Skeletal muscle satellite cell (primary cell): ENCODE measurements at regions not wholly inside any gene's neighbourhood (a gene's known extent, or its start where the extent isn't known, plus 50 kb on each side); places are given as distances from the start of the nearest gene placed in this dataset.

Experiments used
- H3K27me3 ChIP-seq: 2 replicates; pipeline ENCODE4 v1.7.0; 2013; ENCODE audit warnings: low read length; ENCODE audit not compliant: control insufficient read depth, insufficient read depth
- H3K36me3 ChIP-seq: 2 replicates; pipeline ENCODE4 v1.7.0; 2013; ENCODE audit warnings: mild to moderate bottlenecking, control low read depth, low read length; ENCODE audit not compliant: insufficient read depth
- H3K4me1 ChIP-seq: 2 replicates; pipeline ENCODE4 v1.7.0; 2013; ENCODE audit warnings: low read length; ENCODE audit not compliant: control insufficient read depth, insufficient read depth
- H3K4me2 ChIP-seq: 2 replicates; pipeline ENCODE4 v1.7.0; 2013; ENCODE audit warnings: mild to moderate bottlenecking, low read length
- H3K4me3 ChIP-seq: 2 replicates; pipeline ENCODE4 v1.7.0; 2013; ENCODE audit warnings: low read length
- H3K9ac ChIP-seq: 2 replicates; pipeline ENCODE4 v1.7.0; 2013; ENCODE audit warnings: mild to moderate bottlenecking, low read depth, low read length, moderate library complexity
- H3K9me3 ChIP-seq: replicated peaks from 2 replicates; pipeline ENCODE4 v1.7.0; 2013; ENCODE audit warnings: mild to moderate bottlenecking, control low read depth, low read length

DNA sequence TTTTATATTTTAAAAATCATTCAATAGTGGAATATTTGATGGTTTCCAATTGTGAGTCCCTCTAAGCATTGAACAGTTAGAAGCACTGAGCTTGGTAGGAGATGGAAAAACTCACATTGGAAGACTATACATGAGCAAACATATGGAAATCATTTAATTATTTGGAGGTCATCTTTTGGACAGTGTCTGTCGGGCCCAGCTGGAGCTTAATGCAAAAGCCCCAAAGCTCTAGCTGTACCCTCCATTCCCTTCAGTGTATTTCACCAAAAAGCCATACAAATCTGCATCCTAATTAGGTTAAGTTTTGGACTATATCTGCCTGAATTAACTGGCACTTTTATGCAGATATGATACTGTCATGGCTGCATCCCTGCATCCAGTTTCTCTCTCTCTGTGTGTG, 365.7 kb downstream of the FLRT2 start:
- no peak overlapping the region for H3K4me2 ChIP-seq
- no peaks in the 10 kb centered on the region for H3K36me3 ChIP-seq
- no peaks in the 10 kb centered on the region for H3K27me3 ChIP-seq
- no peak overlapping the region for H3K4me3 ChIP-seq
- H3K9ac ChIP-seq: no peak overlapping the region
- no peaks in the 10 kb centered on the region for H3K9me3 ChIP-seq
- H3K4me1 ChIP-seq: no peaks in the 10 kb centered on the region

DNA sequence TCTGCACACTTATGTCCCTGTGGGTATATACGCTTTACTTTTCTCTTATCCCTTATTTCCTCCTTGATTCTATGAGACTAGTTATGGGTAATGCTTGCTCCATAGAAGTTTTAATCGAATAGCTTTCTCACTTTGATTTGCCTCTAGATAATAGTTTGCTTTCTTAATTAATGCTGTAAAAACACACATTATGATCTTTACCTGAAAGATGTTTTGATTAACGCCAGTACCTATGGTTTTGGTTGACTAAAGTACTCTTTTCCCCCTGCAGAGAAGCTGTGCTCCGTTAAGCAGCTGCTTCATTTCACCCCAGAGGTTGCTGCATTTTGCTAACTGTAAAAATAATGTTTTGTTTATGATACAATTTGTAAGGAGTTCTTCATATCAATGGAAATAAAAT, 362.3 kb downstream of the FLRT2 start:
- Histone ChIP-seq H3K4me3 (no peak overlapping the region), H3K9ac (no peak overlapping the region)

DNA sequence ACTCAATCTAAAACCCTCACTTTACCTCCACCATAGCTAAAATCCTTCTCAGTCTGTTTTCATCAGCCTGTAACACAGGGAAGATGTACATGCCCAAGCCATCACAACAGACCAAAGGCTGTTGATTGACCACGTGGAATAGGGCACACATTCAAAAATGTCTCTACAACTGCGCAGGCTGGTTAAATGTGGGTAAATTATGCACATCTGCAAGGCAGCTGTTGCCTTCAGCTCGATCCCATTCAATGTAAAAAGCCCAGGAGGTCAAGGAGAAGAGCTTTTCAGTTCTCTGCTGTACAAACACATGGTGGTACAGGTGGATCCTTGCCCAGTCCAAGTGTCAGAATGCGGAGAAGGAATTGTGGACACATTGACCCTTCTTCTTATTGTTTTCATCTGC, 354.0 kb downstream of the FLRT2 start:
- no peak overlapping the region for H3K4me3 ChIP-seq
- H3K4me1 ChIP-seq: no peaks in the 10 kb centered on the region
- no peaks in the 10 kb centered on the region for H3K36me3 ChIP-seq
- no peak overlapping the region for H3K4me2 ChIP-seq
- no peak overlapping the region for H3K9ac ChIP-seq
- peaks cover 4% of the 10 kb centered on the region for H3K9me3 ChIP-seq
- no peaks in the 10 kb centered on the region for H3K27me3 ChIP-seq

More for the DNA sequence above, 362.3 kb downstream of the FLRT2 start:
- Histone ChIP-seq H3K4me1 (no peaks in the 10 kb centered on the region), H3K36me3 (no peaks in the 10 kb centered on the region), H3K4me2 (no peak overlapping the region), H3K27me3 (no peaks in the 10 kb centered on the region), H3K9me3 (no peaks in the 10 kb centered on the region)

DNA sequence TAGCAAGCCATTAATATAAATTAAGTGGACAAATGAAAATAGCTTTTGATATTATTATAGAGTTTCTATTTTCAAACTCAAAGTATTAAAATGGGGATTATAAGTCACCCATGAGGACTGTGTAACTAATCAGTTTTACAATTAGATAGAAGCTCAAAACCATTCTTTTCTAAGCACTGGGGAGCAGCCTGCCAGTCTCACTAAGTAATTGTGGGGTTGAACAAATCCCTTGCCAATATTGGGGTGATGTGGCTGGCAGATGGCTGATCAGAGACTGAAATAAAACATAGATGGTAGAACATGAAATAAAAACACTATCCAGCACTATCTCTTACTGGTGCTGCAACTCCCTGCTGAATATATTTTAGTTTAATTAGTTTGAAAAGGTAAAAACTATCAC, 353.2 kb downstream of the FLRT2 start:
- peaks cover 4% of the 10 kb centered on the region for H3K9me3 ChIP-seq

DNA sequence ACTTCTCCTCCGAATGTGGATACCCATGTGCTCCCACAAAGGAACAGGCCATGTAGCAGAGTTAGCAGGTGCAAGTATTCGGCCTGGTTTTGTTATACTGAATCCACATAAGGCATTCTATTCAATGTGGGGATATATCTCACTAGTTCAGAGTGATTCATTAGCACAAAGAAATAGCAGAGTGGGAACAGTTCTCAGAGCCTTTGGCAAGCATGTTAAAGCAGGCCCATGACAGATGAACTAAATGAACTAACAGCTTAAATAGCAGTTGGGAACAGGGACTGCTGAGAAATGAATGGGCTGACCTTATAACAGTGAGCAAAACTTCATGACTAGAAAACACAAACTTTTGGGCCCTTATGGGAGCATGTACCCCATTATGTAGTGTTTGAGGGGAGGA, 352.0 kb downstream of the FLRT2 start:
- Histone ChIP-seq H3K4me1 (no peaks in the 10 kb centered on the region), H3K4me2 (no peak overlapping the region), H3K4me3 (no peak overlapping the region), H3K27me3 (no peaks in the 10 kb centered on the region), H3K36me3 (no peaks in the 10 kb centered on the region), H3K9ac (no peak overlapping the region), H3K9me3 (peaks cover 7% of the 10 kb centered on the region)

More for the DNA sequence above, 353.2 kb downstream of the FLRT2 start:
- no peaks in the 10 kb centered on the region for H3K36me3 ChIP-seq
- H3K4me1 ChIP-seq: no peaks in the 10 kb centered on the region
- no peak overlapping the region for H3K4me2 ChIP-seq
- H3K4me3 ChIP-seq: no peak overlapping the region
- no peak overlapping the region for H3K9ac ChIP-seq
- H3K27me3 ChIP-seq: no peaks in the 10 kb centered on the region

DNA sequence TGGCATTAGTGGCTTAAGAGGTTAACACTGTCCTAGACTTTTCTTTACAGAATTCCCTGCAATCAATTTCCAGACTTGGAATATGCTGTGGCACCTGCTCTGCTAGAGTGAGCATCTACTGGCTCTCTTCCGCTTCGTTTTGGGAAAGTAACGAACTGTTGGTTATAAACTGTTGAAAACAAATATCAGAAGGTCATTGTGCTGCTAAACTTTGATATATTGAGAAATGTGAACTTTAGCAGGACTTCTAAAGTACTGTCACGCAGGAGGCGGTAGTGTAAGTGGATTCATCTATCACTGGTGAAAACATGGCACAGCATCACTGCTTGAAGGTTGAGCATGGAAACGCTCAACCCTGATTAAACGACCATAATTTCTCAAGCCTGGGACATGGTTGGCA, 348.9 kb downstream of the FLRT2 start:
- no peaks in the 10 kb centered on the region for H3K4me1 ChIP-seq
- H3K9me3 ChIP-seq: peaks cover 7% of the 10 kb centered on the region
- no peaks in the 10 kb centered on the region for H3K27me3 ChIP-seq
- no peak overlapping the region for H3K9ac ChIP-seq
- H3K4me2 ChIP-seq: no peak overlapping the region
- H3K4me3 ChIP-seq: no peak overlapping the region
- H3K36me3 ChIP-seq: no peaks in the 10 kb centered on the region

DNA sequence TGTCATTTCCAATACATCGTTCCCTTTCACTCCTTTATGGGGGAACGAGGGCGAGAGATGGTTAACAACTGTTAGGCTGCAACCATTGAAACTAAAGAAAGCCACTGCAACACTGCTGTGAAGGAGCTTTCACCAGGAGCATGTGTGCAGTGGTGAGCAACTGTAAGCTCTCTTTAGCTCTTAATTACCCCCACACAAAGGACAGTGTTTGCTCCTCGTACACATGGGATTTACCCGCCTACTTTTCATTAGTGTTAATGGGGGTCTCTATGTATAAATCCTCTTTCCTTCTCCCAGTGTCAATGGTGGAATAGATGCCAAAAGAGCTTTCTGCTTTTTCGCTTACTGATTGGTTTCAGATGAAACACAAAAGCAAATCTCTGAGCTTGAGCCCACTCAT, 343.1 kb downstream of the FLRT2 start:
- H3K9ac ChIP-seq: no peak overlapping the region
- no peaks in the 10 kb centered on the region for H3K36me3 ChIP-seq
- H3K4me2 ChIP-seq: no peak overlapping the region
- no peaks in the 10 kb centered on the region for H3K27me3 ChIP-seq
- H3K4me3 ChIP-seq: no peak overlapping the region
- peaks cover 7% of the 10 kb centered on the region for H3K9me3 ChIP-seq
- H3K4me1 ChIP-seq: no peaks in the 10 kb centered on the region

DNA sequence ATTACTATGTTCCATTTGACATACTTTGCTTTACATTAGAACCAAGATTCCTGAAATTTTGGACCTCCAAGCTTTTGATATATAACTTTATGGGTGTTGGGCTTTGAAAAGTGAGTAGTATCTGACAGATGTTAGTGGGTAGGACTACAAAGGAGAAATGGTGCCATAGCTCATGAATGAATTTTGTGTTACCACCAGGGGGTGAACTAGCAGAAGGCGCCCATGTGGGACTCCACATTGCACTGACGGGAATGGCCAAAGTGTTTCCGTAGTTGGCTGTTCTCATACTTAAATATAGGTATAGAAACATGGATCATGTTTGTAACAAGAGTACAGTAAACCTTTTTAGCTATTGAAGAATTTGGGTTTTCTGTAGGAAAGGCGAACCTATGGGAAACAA, 337.5 kb downstream of the FLRT2 start:
- Histone ChIP-seq H3K9ac (no peak overlapping the region), H3K27me3 (no peaks in the 10 kb centered on the region), H3K9me3 (peaks cover 4% of the 10 kb centered on the region), H3K4me2 (no peak overlapping the region), H3K36me3 (no peaks in the 10 kb centered on the region), H3K4me3 (no peak overlapping the region), H3K4me1 (no peaks in the 10 kb centered on the region)

DNA sequence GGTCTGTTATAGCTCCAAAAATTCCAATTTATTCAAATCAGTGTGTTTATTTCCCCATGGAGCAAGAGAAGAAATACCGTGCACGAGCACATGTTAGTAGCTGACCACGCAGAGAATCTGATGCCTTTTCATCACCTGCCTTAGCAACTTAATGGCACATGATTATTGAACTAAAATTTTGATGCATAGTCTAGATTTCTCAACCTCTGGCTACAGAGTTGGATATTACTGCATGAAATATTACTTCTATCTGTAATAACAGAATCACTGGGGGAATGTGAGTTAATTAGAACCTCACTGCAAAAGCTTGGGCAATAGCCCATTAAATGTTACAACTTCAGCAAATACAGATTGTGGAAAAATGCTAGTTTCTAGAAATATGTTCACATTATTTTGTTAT, 335.8 kb downstream of the FLRT2 start:
- Histone ChIP-seq H3K9ac (no peak overlapping the region), H3K27me3 (no peaks in the 10 kb centered on the region), H3K36me3 (no peaks in the 10 kb centered on the region), H3K9me3 (no peaks in the 10 kb centered on the region), H3K4me2 (no peak overlapping the region), H3K4me1 (no peaks in the 10 kb centered on the region), H3K4me3 (no peak overlapping the region)

DNA sequence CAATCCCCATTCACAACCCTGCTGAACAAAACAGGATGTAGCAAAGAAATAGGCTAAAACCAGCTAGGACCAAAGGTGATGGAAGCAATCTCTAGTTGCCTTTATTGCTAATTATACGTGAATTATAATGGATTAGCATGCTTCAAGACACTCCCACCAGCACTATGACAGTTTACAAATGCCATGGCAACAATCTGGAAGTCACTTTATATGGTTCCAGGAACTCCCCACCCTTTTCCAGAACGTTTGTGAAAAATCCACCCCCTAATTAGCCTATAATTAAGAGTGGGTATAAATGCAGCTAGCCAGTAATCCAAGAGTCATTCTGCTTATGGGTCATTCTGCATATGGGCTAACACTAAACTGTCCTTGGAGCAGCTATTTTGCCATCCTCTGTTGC, 328.7 kb downstream of the FLRT2 start:
- Histone ChIP-seq H3K27me3 (no peaks in the 10 kb centered on the region), H3K4me3 (no peak overlapping the region), H3K9me3 (no peaks in the 10 kb centered on the region), H3K4me1 (no peaks in the 10 kb centered on the region), H3K36me3 (no peaks in the 10 kb centered on the region), H3K4me2 (no peak overlapping the region), H3K9ac (no peak overlapping the region)

DNA sequence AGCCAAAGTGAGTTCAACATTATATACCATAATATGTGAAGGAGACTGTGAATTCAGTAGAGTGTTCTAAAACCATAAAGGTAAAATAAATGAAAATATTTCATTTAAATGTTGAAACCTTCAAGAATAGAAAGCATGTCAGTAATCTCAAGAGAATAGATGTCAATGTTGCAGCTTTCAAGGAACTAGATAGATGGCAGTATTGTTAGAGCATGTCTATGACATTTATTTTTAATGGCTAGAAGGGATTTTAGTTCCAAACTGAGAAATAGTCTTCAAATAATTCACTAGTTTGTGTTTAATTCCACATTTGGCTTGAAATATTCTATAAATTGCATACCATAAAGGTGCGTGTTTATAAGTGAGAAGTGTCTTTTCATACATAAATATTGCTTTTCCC, 326.5 kb downstream of the FLRT2 start:
- no peaks in the 10 kb centered on the region for H3K36me3 ChIP-seq
- no peaks in the 10 kb centered on the region for H3K27me3 ChIP-seq
- H3K4me3 ChIP-seq: no peak overlapping the region
- no peak overlapping the region for H3K9ac ChIP-seq
- H3K4me1 ChIP-seq: no peaks in the 10 kb centered on the region
- peaks cover 3% of the 10 kb centered on the region for H3K9me3 ChIP-seq
- H3K4me2 ChIP-seq: no peak overlapping the region

DNA sequence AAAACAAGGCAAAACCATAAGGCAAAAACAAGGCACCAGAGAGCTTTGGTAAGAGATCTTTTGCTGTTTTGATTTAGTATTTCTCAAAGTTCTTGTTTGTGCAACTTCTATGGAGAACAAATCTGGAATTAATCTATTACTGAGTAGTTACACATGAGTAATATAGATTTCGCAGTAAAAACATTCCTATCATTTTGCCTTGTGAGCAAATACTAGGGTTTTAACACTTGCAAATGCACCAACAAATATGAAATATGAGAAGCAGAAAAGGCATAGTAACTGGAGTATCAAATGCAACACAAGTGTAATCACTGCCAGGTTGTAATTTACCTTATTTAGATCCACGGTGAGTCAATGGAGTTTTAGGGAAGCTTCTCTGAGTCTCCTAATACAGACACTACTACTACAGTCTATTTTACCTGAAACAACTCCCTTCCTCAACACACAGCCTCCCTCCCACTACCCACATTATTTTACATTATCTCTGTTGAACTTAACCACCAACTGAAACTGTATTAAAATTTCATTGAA, 324.1 kb downstream of the FLRT2 start:
- no peak overlapping the region for H3K9ac ChIP-seq
- no peak overlapping the region for H3K4me3 ChIP-seq
- no peaks in the 10 kb centered on the region for H3K36me3 ChIP-seq
- H3K4me2 ChIP-seq: no peak overlapping the region
- H3K27me3 ChIP-seq: no peaks in the 10 kb centered on the region
- peaks cover 6% of the 10 kb centered on the region for H3K9me3 ChIP-seq
- no peaks in the 10 kb centered on the region for H3K4me1 ChIP-seq
